ENCODE measurements at regions not wholly inside any gene's neighbourhood (a gene's known extent, or its start where the extent isn't known, plus 50 kb on each side); places are given as distances from the start of the nearest gene placed in this dataset.

DNA sequence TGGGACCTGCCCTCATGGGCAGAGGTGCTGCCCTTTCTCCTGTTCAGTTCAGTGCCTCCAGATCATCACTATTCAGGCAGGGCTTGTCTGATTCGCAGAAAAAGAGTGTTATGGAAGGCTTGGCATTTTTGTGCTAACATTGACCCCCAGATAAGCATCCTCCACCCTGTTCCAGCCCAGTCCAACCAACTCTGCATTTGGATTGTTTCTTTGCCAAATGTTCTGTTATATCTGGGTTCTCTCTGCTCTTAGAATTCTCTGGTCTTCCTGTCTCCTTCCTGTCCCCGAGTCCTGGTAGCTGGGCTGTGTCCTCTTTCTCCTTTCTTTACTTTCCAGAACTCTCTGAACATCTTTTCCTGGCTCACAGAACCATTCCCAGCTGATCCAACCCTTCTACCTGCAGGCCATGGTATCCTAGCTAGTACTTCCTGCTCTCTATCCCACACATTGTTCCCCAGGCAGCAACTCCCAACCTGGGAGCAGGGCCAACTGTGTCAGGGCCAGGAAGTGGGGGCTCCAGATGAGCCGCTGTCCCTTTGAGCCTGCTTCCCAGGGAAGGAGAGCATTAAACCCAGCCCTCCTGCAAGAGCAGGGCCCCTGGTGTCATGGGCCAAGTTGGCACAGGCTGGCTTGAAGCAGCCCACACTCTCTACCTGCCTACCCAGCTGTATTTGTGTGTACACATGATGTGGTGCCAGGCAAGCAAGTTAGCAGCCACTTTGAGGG is 280.7 kb upstream of the CADM1 start:
- TF ChIP-seq, protein P1, sequence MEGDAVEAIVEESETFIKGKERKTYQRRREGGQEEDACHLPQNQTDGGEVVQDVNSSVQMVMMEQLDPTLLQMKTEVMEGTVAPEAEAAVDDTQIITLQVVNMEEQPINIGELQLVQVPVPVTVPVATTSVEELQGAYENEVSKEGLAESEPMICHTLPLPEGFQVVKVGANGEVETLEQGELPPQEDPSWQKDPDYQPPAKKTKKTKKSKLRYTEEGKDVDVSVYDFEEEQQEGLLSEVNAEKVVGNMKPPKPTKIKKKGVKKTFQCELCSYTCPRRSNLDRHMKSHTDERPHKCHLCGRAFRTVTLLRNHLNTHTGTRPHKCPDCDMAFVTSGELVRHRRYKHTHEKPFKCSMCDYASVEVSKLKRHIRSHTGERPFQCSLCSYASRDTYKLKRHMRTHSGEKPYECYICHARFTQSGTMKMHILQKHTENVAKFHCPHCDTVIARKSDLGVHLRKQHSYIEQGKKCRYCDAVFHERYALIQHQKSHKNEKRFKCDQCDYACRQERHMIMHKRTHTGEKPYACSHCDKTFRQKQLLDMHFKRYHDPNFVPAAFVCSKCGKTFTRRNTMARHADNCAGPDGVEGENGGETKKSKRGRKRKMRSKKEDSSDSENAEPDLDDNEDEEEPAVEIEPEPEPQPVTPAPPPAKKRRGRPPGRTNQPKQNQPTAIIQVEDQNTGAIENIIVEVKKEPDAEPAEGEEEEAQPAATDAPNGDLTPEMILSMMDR (IDR thresholded peaks at IDR 0.05), result no peak
- TF ChIP-seq EP300 (IDR thresholded peaks at IDR 0.05), result no peak
